GM19438 (cell line): ENCODE measurements at regions not wholly inside any gene's neighbourhood (a gene's known extent, or its start where the extent isn't known, plus 50 kb on each side); places are given as distances from the start of the nearest gene placed in this dataset.

Source experiments
- ATAC-seq: cut with Tn5 transposase; IDR thresholded peaks from one replicate; pipeline ENCODE4 v1.9.1; 2021; ENCODE audit warnings: low read depth; ENCODE audit not compliant: unreplicated experiment

DNA sequence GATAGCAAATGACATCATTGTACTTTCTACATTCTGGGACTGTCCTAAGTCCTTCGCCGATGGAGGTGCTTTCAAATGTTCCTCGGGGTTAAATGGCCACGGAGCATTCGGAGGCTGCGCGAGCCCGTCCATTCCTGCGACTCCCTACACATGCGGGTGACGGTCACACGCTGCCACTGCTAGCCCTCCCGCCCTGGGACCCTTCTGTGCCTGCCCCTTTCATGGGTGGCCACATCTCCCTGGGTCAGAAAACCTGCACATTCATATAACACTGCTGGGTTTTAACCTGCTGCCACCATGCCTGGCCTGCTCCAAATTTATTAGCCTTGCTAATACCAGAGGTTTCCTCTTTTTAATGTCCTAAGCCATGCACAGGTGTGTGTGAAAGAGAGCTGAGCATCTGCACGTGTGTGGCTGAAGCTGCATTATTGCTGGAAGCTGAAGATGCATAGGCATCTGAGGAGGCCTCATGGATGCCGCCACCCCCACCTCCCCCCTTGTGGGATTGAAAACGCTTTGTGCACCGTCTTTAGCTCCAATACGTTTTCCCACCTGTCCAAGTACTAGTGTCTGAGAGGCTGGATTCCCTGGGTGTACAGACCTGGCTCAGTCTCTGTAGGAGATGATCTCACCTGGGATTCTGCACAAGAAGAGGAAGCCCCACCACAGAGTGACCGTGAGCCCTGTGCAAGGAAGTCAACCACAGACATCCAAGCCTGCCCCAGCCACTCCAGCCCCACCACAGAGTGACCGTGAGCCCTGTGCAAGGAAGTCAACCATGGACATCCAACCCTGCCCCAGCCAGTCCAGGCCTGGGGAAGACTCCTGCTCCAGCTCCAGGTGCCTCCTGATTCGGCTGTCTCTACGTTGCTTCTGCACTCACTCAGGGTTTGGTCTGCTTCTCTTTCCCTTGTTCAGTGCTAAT, 626.4 kb downstream of the BRD1 start:
- no peak for ATAC-seq

- no peak for ATAC-seq
Observed at GRCh38 chr22:49199224-49199623, 628.4 kb downstream of the BRD1 start.

- no peak for ATAC-seq
Observed at GRCh38 chr22:49198705-49199084, 629.0 kb downstream of the BRD1 start.

DNA sequence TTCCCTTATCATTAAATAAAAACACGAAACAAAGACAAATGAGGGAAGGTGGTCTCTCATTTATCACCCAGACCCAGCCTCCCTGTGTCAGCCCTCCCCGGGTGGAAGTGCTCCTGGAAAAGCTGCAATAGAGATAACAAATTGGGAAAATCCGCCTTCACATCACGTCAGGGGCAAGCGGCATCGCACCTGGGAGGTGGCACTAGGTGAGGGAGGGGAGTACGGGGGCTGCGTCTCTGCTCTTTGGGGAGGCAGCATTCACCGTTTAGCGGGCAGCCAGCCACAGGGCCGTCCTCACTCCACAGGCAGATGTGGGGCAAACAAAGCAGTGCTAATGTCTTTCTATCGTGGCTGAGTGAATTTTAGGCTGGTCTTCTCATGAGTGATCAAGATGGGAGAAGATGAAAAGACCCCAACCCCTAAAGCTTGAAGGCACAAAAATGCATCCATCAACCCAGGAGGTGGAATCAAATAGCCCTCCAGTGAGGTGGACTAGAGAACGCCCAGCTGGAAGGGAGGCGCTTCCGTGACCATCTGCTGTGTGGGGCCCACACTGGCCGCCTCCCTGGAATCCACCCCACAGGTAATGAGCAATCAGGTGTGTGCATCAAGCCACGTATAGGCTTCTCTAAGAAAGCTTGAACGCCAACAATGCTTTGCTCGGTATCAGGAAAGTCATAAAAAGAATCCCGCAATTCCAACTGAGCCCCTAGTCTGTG, 629.5 kb downstream of the BRD1 start:
- no peak for ATAC-seq

- ATAC-seq, result no peak
Observed at GRCh38 chr22:49197505-49197904, 630.2 kb downstream of the BRD1 start.

- no peak for ATAC-seq
Observed at GRCh38 chr22:49196046-49196511, 631.6 kb downstream of the BRD1 start.

GRCh38 chr22:49195636-49196035, 632.0 kb downstream of the BRD1 start:
- ATAC-seq, result no peak

- no peak for ATAC-seq
Observed at GRCh38 chr22:49193901-49194465, 633.7 kb downstream of the BRD1 start.

DNA sequence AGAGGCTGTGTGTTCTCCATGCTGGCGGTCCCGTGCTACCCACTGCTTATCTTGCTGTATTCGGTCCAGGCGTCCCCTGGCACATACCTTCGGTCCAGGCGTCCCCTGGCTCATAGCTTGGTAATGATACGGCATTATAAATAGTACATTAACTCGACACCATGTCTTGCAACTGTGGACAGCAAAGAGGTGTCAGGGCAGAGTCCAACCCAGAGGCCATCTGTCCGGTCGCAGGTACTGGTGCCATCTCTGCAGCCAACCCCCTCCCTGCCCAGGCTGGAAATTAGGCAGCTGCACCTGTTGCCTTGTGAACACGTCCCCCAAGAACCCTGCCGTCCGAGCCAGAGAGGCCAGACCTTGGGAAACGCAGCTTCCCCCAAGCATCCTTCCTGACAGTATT, 634.3 kb downstream of the BRD1 start:
- no peak for ATAC-seq

- ATAC-seq, result no peak
Observed at GRCh38 chr22:49192857-49193250, 634.8 kb downstream of the BRD1 start.

GRCh38 chr22:49192180-49192856, 635.4 kb downstream of the BRD1 start:
- ATAC-seq, result no peak

GRCh38 chr22:49191506-49191980, 636.1 kb downstream of the BRD1 start:
- ATAC-seq, result no peak

- no peak for ATAC-seq
Observed at GRCh38 chr22:49190816-49191505, 636.7 kb downstream of the BRD1 start.

DNA sequence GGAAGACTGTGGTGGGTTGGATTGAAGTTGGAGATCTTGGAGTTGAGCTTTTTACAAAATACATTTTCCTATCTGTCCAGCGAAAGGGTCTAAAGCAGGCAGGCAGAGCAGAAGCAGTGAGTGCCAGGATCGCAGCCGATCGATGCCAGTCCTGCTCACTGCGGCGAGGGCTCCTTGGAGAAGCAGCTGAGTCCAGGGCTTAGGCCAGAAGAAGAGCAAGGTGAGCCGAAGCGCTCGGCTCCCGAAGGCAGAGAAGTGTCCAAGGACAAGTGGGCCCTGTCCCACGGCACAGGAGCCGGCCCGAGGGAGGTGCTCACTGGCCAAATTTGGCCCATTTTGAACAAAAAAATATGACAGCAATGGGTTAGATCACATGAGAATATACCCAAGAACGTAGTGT, 637.8 kb downstream of the BRD1 start:
- no peak for ATAC-seq

- no peak for ATAC-seq
Observed at GRCh38 chr22:49188591-49188990, 639.1 kb downstream of the BRD1 start.

GRCh38 chr22:49188091-49188490, 639.6 kb downstream of the BRD1 start:
- no peak for ATAC-seq

- no peak for ATAC-seq
Observed at GRCh38 chr22:49186762-49187161, 640.9 kb downstream of the BRD1 start.

- ATAC-seq, result no peak
Observed at GRCh38 chr22:49186293-49186692, 641.4 kb downstream of the BRD1 start.

DNA sequence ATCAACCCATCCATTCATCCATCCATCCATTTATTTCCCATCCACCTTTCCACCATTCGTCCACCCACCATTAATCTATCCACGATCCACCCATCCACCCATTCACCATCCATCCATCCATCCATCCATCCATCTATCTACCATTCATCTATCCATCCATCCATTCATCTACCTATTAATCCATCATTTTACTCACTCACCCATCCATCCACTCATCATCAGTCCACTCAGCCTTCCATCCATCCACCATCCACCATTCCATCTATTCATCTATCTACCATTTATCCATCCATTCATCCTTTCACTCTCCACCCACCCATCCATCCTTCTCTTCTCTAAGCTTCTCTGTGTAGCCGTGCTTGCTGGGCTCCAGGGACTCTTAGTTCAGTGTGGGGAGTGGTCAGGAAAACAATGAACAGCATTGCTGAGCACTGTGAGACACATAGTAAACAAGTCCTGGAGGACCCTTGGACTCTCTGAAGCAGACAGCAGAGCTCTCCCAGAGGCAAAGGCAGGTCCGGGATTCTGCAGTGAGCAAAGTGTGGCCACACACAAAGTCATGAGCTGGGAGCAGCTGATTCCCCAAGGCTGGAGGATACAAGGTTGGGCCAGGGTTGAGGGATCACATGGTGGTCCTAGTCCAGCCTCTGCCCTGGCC, 642.2 kb downstream of the BRD1 start:
- no peak for ATAC-seq

GRCh38 chr22:49184736-49185135, 642.9 kb downstream of the BRD1 start:
- ATAC-seq, result no peak
